K562 (cell line): ENCODE measurements at regions not wholly inside any gene's neighbourhood (a gene's known extent, or its start where the extent isn't known, plus 50 kb on each side); places are given as distances from the start of the nearest gene placed in this dataset.

Experiments used
- ATAC-seq: fragments of 200-7000 bp; cut with Tn5 transposase; 3 replicates; pipeline ENCODE4 v1.9.1; 2020; ENCODE audit warnings: moderate library complexity
- BruUV-seq: library from RNA; stranded (reverse); fragments of 400-500 nt; replicated peaks from 2 replicates; lab custom pipeline; 2021; lab: Mats Ljungman, UMichigan
- CTCF ChIA-PET: fragments of 300-600 bp; formaldehyde crosslinking; extraction: SDS; loops from one replicate; lab custom pipeline; 2021; ENCODE audit warnings: low intra/inter-chr PET ratio; lab: Yijun Ruan, JAX
- POLR2A ChIA-PET: fragments of 300-600, 350-650 bp; sonication (Branson Sonifier 250); formaldehyde crosslinking; extraction: SDS; loops from one replicate; lab custom pipeline; 2021; ENCODE audit warnings: antibody characterized with exemption, inconsistent platforms; lab: Yijun Ruan, JAX
- DNase-seq, 4 experiments: peaks; one replicate each; pipeline versions ENCODE4 v3.0.0 to v3.0.0-alpha.2; 2011 to 2018; ENCODE audit warnings: low spot score in 3 of 4, mixed read lengths in 3 of 4; ENCODE audit errors: extremely low read depth in 1 of 4
- FAIRE-seq: peaks from 2 replicates; lab custom pipeline; 2011; peaks lifted over from hg19 to GRCh38; lab: Jason Lieb, UNC
- H2AFZ ChIP-seq: 2 replicates; pipeline ENCODE4 v1.6.0; 2011; ENCODE audit warnings: low read depth, low read length, control low read depth, inconsistent platforms
- H3K27ac ChIP-seq: fragments of 200-600 bp; 3 replicates; pipeline ENCODE4 v1.8.0; 2011; ENCODE audit warnings: low read depth, mild to moderate bottlenecking, control low read depth, inconsistent platforms, low read length, moderate library complexity, mixed read lengths; ENCODE audit errors: extremely low read depth
- H3K27me3 ChIP-seq, 2 experiments: fragments of 300-600 bp in 1 of 2; 2 replicates in 1 of 2; 3 replicates in 1 of 2; pipeline versions ENCODE4 v1.6.0 to v1.8.0; 2011; ENCODE audit warnings: inconsistent platforms in 2 of 2, low read length in 2 of 2, mild to moderate bottlenecking in 1 of 2, mixed read lengths in 1 of 2, moderate library complexity in 1 of 2; ENCODE audit not compliant: control insufficient read depth in 2 of 2, insufficient read depth in 2 of 2
- H3K36me3 ChIP-seq: fragments of 300-600 bp; 3 replicates; pipeline ENCODE4 v1.8.0; 2011; ENCODE audit warnings: mild to moderate bottlenecking, low read length, inconsistent platforms; ENCODE audit not compliant: control insufficient read depth, insufficient read depth
- H3K4me1 ChIP-seq, 2 experiments: fragments of 200-600 bp in 1 of 2; replicated peaks in 1 of 2; 2 replicates in 1 of 2; 3 replicates in 1 of 2; pipeline versions ENCODE4 v1.5.1 to v1.8.0; 2011; ENCODE audit warnings: inconsistent platforms in 2 of 2, low read length in 2 of 2, mild to moderate bottlenecking in 1 of 2, mixed read lengths in 1 of 2, moderate library complexity in 1 of 2; ENCODE audit not compliant: control insufficient read depth in 2 of 2, insufficient read depth in 2 of 2
- H3K4me2 ChIP-seq: 2 replicates; pipeline ENCODE4 v1.6.1; 2011; ENCODE audit warnings: low read length, control low read depth, inconsistent platforms, mixed read lengths; ENCODE audit not compliant: insufficient read depth
- H3K4me3 ChIP-seq: fragments of 200-600 bp; sonication (generic), shearing (Covaris generic); 2 replicates; pipeline ENCODE4 v1.5.1; 2016; ENCODE audit warnings: control low read depth, inconsistent platforms
- H3K79me2 ChIP-seq: fragments of 200-600 bp; 3 replicates; pipeline ENCODE4 v1.8.0; 2011; ENCODE audit warnings: low read length, inconsistent platforms; ENCODE audit not compliant: control insufficient read depth, insufficient read depth
- H3K9ac ChIP-seq, 2 experiments: 2 replicates each; pipeline versions ENCODE4 v1.6.0 to v1.6.1; 2011; ENCODE audit warnings: low read depth in 2 of 2, low read length in 2 of 2, control low read depth in 1 of 2, inconsistent platforms in 1 of 2, mild to moderate bottlenecking in 1 of 2, mixed read lengths in 1 of 2; ENCODE audit not compliant: insufficient read depth in 1 of 2
- H3K9me1 ChIP-seq: one replicate; pipeline ENCODE4 v1.6.0; 2011; ENCODE audit warnings: inconsistent platforms, mild to moderate bottlenecking, low read length, moderate library complexity; ENCODE audit not compliant: control insufficient read depth, insufficient read depth
- H3K9me3 ChIP-seq: replicated peaks from 2 replicates; pipeline ENCODE4 v1.5.1; 2011; ENCODE audit warnings: low read depth, low read length, inconsistent platforms; ENCODE audit not compliant: control insufficient read depth, insufficient read depth
- H4K20me1 ChIP-seq: replicated peaks from 2 replicates; pipeline ENCODE4 v1.6.1; 2011; ENCODE audit warnings: low read length, inconsistent platforms, mixed read lengths; ENCODE audit not compliant: control insufficient read depth, insufficient read depth
- CBX8 ChIP-seq: fragments of 200-600 bp; sonication (generic); IDR thresholded peaks from 2 replicates; pipeline ENCODE4 v1.6.1; 2012; ENCODE audit warnings: borderline replicate concordance, mixed run types, low read depth, mild to moderate bottlenecking, moderate library complexity, mixed read lengths, low read length, control low read depth, inconsistent platforms; ENCODE audit not compliant: poor library complexity, severe bottlenecking; ENCODE audit errors: extremely low read depth
- E4F1 ChIP-seq: fragments of 250-450 bp; sonication (Bioruptor Pico); IDR thresholded peaks from 2 replicates; pipeline ENCODE4 v1.5.0; 2021; ENCODE audit warnings: mild to moderate bottlenecking, borderline replicate concordance
- ETS1 ChIP-seq: conservative IDR thresholded peaks from 2 replicates; pipeline ENCODE4 v1.6.1; 2011; ENCODE audit warnings: low read depth, mild to moderate bottlenecking, low read length; ENCODE audit not compliant: control insufficient read depth
- IRF9 ChIP-seq: fragments of 450-650 bp; IDR thresholded peaks from 2 replicates; pipeline ENCODE4 v1.6.1; 2016; ENCODE audit warnings: missing biosample characterization, missing genetic modification characterization
- MAFG ChIP-seq: fragments of 450-650 bp; conservative IDR thresholded peaks from 2 replicates; pipeline ENCODE4 v1.6.1; 2016; ENCODE audit warnings: missing genetic modification characterization, missing compliant biosample characterization
- MEF2D ChIP-seq: conservative IDR thresholded peaks from 2 replicates; pipeline ENCODE4 v1.6.1; 2016; ENCODE audit warnings: low read depth, missing genetic modification characterization, missing compliant biosample characterization
- NBN ChIP-seq: fragments of 450-650 bp; IDR thresholded peaks from 2 replicates; pipeline ENCODE4 v1.6.1; 2016; ENCODE audit warnings: low read depth, mild to moderate bottlenecking
- NR2F6 ChIP-seq: fragments of 450-650 bp; formaldehyde crosslinking; IDR thresholded peaks from 2 replicates; pipeline ENCODE4 v1.4.0; 2020; ENCODE audit warnings: mild to moderate bottlenecking
- NR4A1 ChIP-seq, 2 experiments: fragments of 250-450 bp in 1 of 2; fragments of 450-650 bp in 1 of 2; sonication (Bioruptor Pico) in 1 of 2; IDR thresholded peaks; 2 replicates each; pipeline versions ENCODE4 v1.4.0 to v1.6.1; 2016 to 2020; ENCODE audit warnings: mild to moderate bottlenecking in 2 of 2, missing compliant biosample characterization in 1 of 2, missing genetic modification characterization in 1 of 2, moderate library complexity in 1 of 2
- SMAD2 ChIP-seq: fragments of 150-350 bp; IDR thresholded peaks from 2 replicates; pipeline ENCODE4 v1.6.1; 2014; ENCODE audit warnings: low read depth, mild to moderate bottlenecking, low read length
- TCF7L2 ChIP-seq: fragments of 150-350 bp; IDR thresholded peaks from 2 replicates; pipeline ENCODE4 v1.6.1; 2016; ENCODE audit warnings: low read depth, mild to moderate bottlenecking, low read length, moderate library complexity
- YY1 ChIP-seq, 3 experiments: IDR thresholded peaks; 2 replicates each; pipeline ENCODE4 v1.6.1; 2011; ENCODE audit warnings: low read length in 2 of 3, mild to moderate bottlenecking in 2 of 3, moderate library complexity in 2 of 3, borderline replicate concordance in 1 of 3, control low read depth in 1 of 3, low read depth in 1 of 3; ENCODE audit not compliant: insufficient read depth in 3 of 3, insufficient replicate concordance in 2 of 3, control insufficient read depth in 1 of 3, insufficient read length in 1 of 3; ENCODE audit errors: extremely low read depth in 1 of 3
- ZBTB7A ChIP-seq: IDR thresholded peaks from 2 replicates; pipeline ENCODE4 v1.6.1; 2011; ENCODE audit warnings: low read depth, mild to moderate bottlenecking, low read length, moderate library complexity, borderline replicate concordance; ENCODE audit not compliant: control insufficient read depth
- ZNF140 ChIP-seq: fragments of 250-450 bp; sonication (Bioruptor Pico); IDR thresholded peaks from 2 replicates; pipeline ENCODE4 v1.8.0; 2021; ENCODE audit warnings: moderate library complexity, mild to moderate bottlenecking, inconsistent platforms
- in situ Hi-C: fragments of 300-500 bp; cut with MboI; formaldehyde crosslinking; loops from 4 replicates; pipeline ENCODE4 v1.15.0; 2018; ENCODE audit warnings: inconsistent platforms, mixed read lengths
- intact Hi-C: fragments of 100-400 bp; cut with micrococcal nuclease; formaldehyde crosslinking; loops from 2 replicates; pipeline ENCODE4 v1.14.2; 2022

- TF ChIP-seq ZNF140 (no peak), MAFG (peak; percentile 83)
Measured at GRCh38 chr18:24710474-24710873, 250.0 kb downstream of the HRH4 start (continued).

GRCh38 chr18:24719791-24720190 is 259.4 kb downstream of the HRH4 start:
- no peak overlapping the region for H3K27ac ChIP-seq
- no peak for DNase-seq
- H3K9ac ChIP-seq = no peak overlapping the region
- no TSS peak for BruUV-seq
- FAIRE-seq = no peak
- TF ChIP-seq NBN = no peak
- no peak for TF ChIP-seq TCF7L2
- TF ChIP-seq E4F1 (CRISPR knock-in tag) = no peak
- TF ChIP-seq YY1 (IDR thresholded peaks at IDR 0.05; ENCODE audit: borderline replicate concordance in 1 of 3, control insufficient read depth in 1 of 3, extremely low read depth in 1 of 3, insufficient read depth in 3 of 3, insufficient read length in 1 of 3, insufficient replicate concordance in 2 of 3, low read depth in 1 of 3, low read length in 2 of 3) = no peak
- TF ChIP-seq ETS1 = no peak
- no peak for TF ChIP-seq CBX8
- TF ChIP-seq NR2F6 (CRISPR knock-in tag) = no peak
- no peak for TF ChIP-seq MEF2D (tag)
- TF ChIP-seq NR4A1 (CRISPR knock-in tag; IDR thresholded peaks at IDR 0.05) = no peak
- TF ChIP-seq NR4A1 (tag; IDR thresholded peaks at IDR 0.05) = no peak
- no peak for TF ChIP-seq IRF9 (tag)
- no peak for TF ChIP-seq SMAD2
- no peak for TF ChIP-seq ZBTB7A
- TF ChIP-seq, all 486 proteins: peak for 0
- in situ Hi-C loops = loop anchor here (10.0 kb wide), 1 partner anchor 365 kb away; no protein-coding TSS in a partner anchor
- Histone ChIP-seq H3K4me2 (no peak overlapping the region), H4K20me1 (no peaks in the 10 kb centered on the region), H3K9me3 (no peaks in the 10 kb centered on the region), H3K27me3 (no peaks in the 10 kb centered on the region), H3K9me1 (no peaks in the 10 kb centered on the region), H3K4me3 (no peak overlapping the region), H3K36me3 (no peaks in the 10 kb centered on the region), H3K79me2 (no peaks in the 10 kb centered on the region), H3K4me1 (no peaks in the 10 kb centered on the region), H2AFZ (no peak overlapping the region)
- ATAC-seq = no peak
- POLR2A ChIA-PET = no interaction called here
- intact Hi-C loops = no loop called here
- CTCF ChIA-PET = no interaction called here
